ENCODE measurements at regions not wholly inside any gene's neighbourhood (a gene's known extent, or its start where the extent isn't known, plus 50 kb on each side); places are given as distances from the start of the nearest gene placed in this dataset.

DNA sequence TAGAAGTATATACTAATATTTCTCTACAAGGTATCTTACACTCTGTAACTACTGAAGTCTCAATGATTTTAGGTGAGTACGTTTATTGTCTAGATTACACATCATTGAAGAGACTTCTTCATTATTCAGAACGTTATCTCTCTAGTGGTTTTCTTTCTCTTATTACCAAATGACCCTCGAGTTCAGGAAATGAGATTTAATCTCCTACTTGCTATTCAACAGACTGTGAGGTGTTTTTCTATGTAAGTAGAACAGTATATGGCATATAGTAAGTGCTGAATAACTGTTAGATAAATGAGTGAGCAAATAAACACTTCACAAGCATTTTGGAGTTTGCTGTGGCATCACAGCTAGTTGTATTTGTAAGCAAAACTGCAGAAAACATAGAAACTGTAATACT, 947.2 kb upstream of the SLC39A10 start:
- 36% methylated on average over 3 of the region's 3 CpGs for WGBS
- no peaks in the 10 kb centered on the region for H3K9me3 ChIP-seq (ENCODE audit: control insufficient read depth, low read length)
- DNase-seq (no peak), ATAC-seq (no peak)
- H3K27ac ChIP-seq (ENCODE audit: low read length) = no peak overlapping the region
- no peak overlapping the region for H3K4me3 ChIP-seq (ENCODE audit: low read length)
- intact Hi-C loops (cut with DNase I) = no loop called here
- no peaks in the 10 kb centered on the region for H3K27me3 ChIP-seq (ENCODE audit: control insufficient read depth, insufficient read depth)
- no peaks in the 10 kb centered on the region for H3K4me1 ChIP-seq (ENCODE audit: control insufficient read depth, insufficient read depth, low read length)

DNA sequence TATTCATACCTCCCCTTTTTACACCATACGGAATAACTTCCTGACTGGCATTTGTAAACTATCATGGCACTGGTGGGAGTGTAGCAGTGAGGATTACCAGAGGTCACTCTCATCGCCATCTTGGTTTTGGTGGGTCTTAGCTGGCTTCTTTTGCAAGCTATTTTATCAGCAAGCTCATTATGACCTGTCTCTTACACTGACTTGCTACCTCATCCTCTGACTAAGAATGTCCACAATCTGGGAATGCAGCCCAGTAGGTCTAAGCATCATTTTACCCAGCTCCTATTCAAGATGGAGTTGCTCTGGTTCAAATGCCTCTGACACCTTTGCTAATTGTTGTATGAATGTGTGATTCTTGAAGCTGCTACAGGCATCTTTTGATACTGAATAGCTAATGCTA, 950.8 kb upstream of the SLC39A10 start:
- no peaks in the 10 kb centered on the region for H3K27me3 ChIP-seq (ENCODE audit: control insufficient read depth, insufficient read depth)
- DNase-seq (no peak), ATAC-seq (no peak)
- H3K4me1 ChIP-seq (ENCODE audit: control insufficient read depth, insufficient read depth, low read length) = no peaks in the 10 kb centered on the region
- H3K4me3 ChIP-seq (ENCODE audit: low read length) = no peak overlapping the region
- intact Hi-C loops (cut with DNase I) = no loop called here
- 53% methylated on average over 2 of the region's 2 CpGs for WGBS
- no peaks in the 10 kb centered on the region for H3K9me3 ChIP-seq (ENCODE audit: control insufficient read depth, low read length)
- no peak overlapping the region for H3K27ac ChIP-seq (ENCODE audit: low read length)

DNA sequence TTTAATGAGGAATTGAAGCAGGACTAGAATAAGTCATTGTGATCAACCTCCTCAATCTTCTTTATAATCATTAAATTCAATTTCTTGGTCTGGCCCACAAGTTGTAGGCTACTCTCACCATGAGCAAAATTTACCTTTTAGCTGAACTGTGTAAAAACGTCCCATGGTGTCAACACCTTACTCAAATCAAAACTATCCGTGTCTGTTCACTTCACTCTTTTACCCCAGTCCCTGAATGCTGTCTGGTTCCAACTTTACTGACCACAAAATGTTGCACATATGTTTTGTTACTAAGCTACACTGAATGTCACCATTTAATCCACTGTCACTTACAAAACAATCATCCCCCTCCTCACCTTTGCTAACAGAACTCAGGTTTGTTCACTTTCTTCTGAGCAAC, 951.6 kb upstream of the SLC39A10 start:
- H3K27ac ChIP-seq (ENCODE audit: low read length) = no peak overlapping the region
- H3K4me3 ChIP-seq (ENCODE audit: low read length) = no peak overlapping the region
- intact Hi-C loops (cut with DNase I) = no loop called here
- WGBS = 57% methylated on average over 2 of the region's 2 CpGs
- no peaks in the 10 kb centered on the region for H3K9me3 ChIP-seq (ENCODE audit: control insufficient read depth, low read length)
- H3K27me3 ChIP-seq (ENCODE audit: control insufficient read depth, insufficient read depth) = no peaks in the 10 kb centered on the region
- no peaks in the 10 kb centered on the region for H3K4me1 ChIP-seq (ENCODE audit: control insufficient read depth, insufficient read depth, low read length)
- ATAC-seq = no peak
- DNase-seq = no peak

DNA sequence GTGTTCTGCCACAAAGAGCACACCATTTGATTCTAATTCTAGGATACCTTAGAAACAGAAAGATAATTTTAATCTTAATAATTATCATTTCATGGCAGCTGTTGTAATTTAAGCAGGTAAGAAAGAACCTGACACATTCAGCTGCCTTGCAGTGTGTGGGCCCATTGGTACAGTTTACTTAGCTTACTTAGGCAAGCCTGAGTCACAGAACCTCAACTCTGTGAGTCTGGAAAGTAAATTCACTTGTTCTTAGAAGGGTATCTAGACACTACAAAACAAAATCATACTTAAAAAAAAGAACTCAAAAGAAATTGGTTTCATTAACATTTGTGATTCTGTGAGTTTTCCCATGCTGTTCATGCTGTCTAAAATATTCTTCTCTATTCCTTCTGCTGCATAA, 956.3 kb upstream of the SLC39A10 start:
- Histone ChIP-seq H3K27ac (ENCODE audit: low read length) (no peak overlapping the region), H3K9me3 (ENCODE audit: control insufficient read depth, low read length) (no peaks in the 10 kb centered on the region)
- ATAC-seq = no peak

DNA sequence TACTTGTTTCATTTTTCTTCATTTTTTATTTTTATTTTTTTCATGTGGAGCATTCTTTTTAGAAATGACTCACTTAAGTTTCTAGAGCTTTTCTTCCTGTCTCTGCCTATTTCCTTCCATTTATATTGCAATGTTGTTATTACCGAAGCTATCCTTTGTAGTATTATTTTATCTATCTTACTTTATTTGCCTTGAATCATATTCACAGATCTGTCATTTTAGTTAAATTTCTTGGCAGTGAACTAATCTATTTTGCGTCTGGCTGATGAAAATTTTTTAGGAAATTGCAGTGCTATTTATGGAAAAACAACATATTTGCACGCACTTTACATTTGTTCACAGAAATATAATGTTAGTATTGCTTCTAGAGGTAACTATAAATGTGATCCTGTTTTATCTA, 956.9 kb upstream of the SLC39A10 start:
- DNase-seq = no peak
- 38% methylated on average over 3 of the region's 3 CpGs for WGBS
- Histone ChIP-seq H3K9me3 (ENCODE audit: control insufficient read depth, low read length) (no peaks in the 10 kb centered on the region), H3K4me3 (ENCODE audit: low read length) (no peak overlapping the region), H3K4me1 (ENCODE audit: control insufficient read depth, insufficient read depth, low read length) (no peaks in the 10 kb centered on the region), H3K27ac (ENCODE audit: low read length) (no peak overlapping the region), H3K27me3 (ENCODE audit: control insufficient read depth, insufficient read depth) (no peaks in the 10 kb centered on the region)
- ATAC-seq = no peak
- intact Hi-C loops (cut with DNase I) = no loop called here

More for the DNA sequence above, 956.3 kb upstream of the SLC39A10 start:
- Histone ChIP-seq H3K4me3 (ENCODE audit: low read length) (no peak overlapping the region), H3K27me3 (ENCODE audit: control insufficient read depth, insufficient read depth) (no peaks in the 10 kb centered on the region), H3K4me1 (ENCODE audit: control insufficient read depth, insufficient read depth, low read length) (no peaks in the 10 kb centered on the region)
- intact Hi-C loops (cut with DNase I) = no loop called here
- DNase-seq = no peak

DNA sequence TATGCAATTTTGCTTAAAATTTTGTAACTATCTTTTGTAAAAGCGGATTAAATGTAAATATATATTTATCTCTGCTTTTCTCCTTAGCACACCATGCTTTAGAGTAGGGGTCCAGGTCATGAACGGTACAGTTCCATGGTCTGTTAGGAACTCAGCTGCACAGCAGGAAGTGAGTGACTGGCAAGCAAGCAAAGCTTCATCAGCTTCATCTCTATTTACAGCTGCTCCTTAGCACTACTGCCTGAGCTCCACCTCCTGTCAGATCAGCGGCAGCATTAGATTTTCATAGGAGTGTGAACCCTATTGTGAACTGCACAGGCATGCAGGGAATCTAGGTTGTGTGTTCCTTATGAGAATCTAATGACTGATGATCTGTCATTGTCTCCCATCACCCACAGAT, 959.0 kb upstream of the SLC39A10 start:
- no peak for ATAC-seq

DNA sequence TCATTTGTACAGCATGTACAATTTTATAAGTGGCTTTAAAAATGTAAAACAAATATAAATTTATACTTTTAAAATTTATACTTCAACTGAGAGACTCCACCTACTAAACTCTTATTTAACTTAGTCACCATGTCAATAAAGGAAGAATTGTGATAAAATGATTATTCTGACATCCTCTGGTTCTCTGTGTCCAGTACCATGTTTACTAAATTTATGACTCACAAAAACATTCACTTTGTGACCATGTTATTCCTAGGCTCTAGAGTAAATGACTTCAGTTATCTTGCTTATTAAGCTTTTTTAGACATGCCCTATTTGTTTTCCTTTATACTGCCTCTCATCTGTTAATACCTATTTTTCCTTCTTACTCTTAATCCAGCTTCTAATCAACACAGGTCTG, 959.6 kb upstream of the SLC39A10 start:
- no peaks in the 10 kb centered on the region for H3K4me1 ChIP-seq (ENCODE audit: control insufficient read depth, insufficient read depth, low read length)
- H3K4me3 ChIP-seq (ENCODE audit: low read length) = no peak overlapping the region
- no peak for DNase-seq
- no peaks in the 10 kb centered on the region for H3K9me3 ChIP-seq (ENCODE audit: control insufficient read depth, low read length)
- intact Hi-C loops (cut with DNase I) = no loop called here
- H3K27me3 ChIP-seq (ENCODE audit: control insufficient read depth, insufficient read depth) = no peaks in the 10 kb centered on the region
- no peak overlapping the region for H3K27ac ChIP-seq (ENCODE audit: low read length)
- no peak for ATAC-seq

More for the DNA sequence above, 959.0 kb upstream of the SLC39A10 start:
- no peaks in the 10 kb centered on the region for H3K4me1 ChIP-seq (ENCODE audit: control insufficient read depth, insufficient read depth, low read length)
- DNase-seq = no peak
- WGBS = 52% methylated on average over 3 of the region's 3 CpGs
- H3K27ac ChIP-seq (ENCODE audit: low read length) = no peak overlapping the region
- H3K27me3 ChIP-seq (ENCODE audit: control insufficient read depth, insufficient read depth) = no peaks in the 10 kb centered on the region
- no peak overlapping the region for H3K4me3 ChIP-seq (ENCODE audit: low read length)
- no peaks in the 10 kb centered on the region for H3K9me3 ChIP-seq (ENCODE audit: control insufficient read depth, low read length)
- intact Hi-C loops (cut with DNase I) = no loop called here

DNA sequence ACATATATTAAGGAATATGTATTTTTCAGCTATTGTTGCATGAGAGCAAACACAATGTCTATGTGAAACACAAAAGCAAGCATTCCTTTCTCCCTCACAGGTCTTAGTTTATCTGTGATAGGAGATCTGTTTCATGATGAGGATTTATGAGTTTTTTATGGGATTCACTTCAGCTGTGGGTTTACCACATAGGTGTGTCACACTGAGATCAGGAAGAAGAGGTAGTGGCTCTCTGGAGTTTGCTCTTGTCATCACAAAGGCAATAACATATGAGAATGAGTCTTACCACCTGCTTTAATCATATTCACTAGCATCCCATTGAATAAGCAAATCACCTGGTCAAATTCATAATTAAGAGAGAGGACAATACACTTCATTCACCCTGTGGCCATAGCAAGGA, 960.3 kb upstream of the SLC39A10 start:
- Histone ChIP-seq H3K27ac (ENCODE audit: low read length) (no peak overlapping the region), H3K27me3 (ENCODE audit: control insufficient read depth, insufficient read depth) (no peaks in the 10 kb centered on the region), H3K4me3 (ENCODE audit: low read length) (no peak overlapping the region), H3K4me1 (ENCODE audit: control insufficient read depth, insufficient read depth, low read length) (no peaks in the 10 kb centered on the region), H3K9me3 (ENCODE audit: control insufficient read depth, low read length) (no peaks in the 10 kb centered on the region)
- intact Hi-C loops (cut with DNase I) = no loop called here
- ATAC-seq (no peak), DNase-seq (no peak)

DNA sequence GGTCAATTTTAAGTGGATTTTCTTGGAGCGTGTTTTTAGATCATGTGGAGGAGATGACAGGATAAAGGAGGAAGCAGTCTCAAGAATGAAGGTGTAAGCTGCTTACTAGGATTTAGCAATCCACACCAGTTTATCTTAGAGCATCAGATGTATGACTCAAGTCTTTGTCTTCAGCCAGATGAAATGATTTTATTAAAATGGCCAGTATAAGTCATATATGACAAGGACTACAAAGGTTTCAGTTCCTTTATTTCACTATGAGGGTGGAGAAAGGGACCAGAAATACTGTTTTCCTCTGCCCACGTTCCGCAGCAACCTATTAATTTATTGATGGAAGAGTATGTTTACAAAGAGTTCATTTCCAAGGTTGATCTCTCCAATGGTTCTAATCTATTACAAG, 970.5 kb upstream of the SLC39A10 start:
- Histone ChIP-seq H3K4me1 (ENCODE audit: control insufficient read depth, insufficient read depth, low read length) (no peaks in the 10 kb centered on the region), H3K4me3 (ENCODE audit: low read length) (no peak overlapping the region), H3K27me3 (ENCODE audit: control insufficient read depth, insufficient read depth) (no peaks in the 10 kb centered on the region), H3K27ac (ENCODE audit: low read length) (no peak overlapping the region), H3K9me3 (ENCODE audit: control insufficient read depth, low read length) (no peaks in the 10 kb centered on the region)
- ATAC-seq (no peak), DNase-seq (no peak)
- intact Hi-C loops (cut with DNase I) = no loop called here
- 77% methylated on average over 3 of the region's 3 CpGs for WGBS

DNA sequence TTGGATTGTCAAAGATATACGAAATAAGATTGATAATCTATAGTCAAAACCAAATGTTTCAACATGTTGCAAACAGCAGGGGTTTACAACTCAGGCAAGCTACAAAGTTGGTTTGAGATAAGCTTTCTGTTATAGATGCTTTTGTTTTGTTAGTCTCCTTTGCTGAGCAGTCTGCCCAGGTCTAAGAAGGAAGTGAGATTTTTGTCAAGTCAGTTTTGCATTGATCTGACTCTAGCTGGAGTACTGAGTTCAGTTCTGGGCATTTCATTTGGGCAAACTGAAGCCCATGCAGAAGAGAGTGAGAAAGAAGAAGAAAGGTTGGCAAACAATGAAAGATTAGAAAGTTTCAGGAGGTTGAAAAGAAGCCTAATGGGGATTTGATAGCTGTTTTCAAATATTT, 983.0 kb upstream of the SLC39A10 start:
- intact Hi-C loops (cut with DNase I) = no loop called here
- Histone ChIP-seq H3K9me3 (ENCODE audit: control insufficient read depth, low read length) (no peaks in the 10 kb centered on the region), H3K4me1 (ENCODE audit: control insufficient read depth, insufficient read depth, low read length) (no peaks in the 10 kb centered on the region), H3K27ac (ENCODE audit: low read length) (no peak overlapping the region), H3K27me3 (ENCODE audit: control insufficient read depth, insufficient read depth) (no peaks in the 10 kb centered on the region), H3K4me3 (ENCODE audit: low read length) (no peak overlapping the region)
- no peak for ATAC-seq
- DNase-seq = no peak
- 56% methylated on average over 1 of the region's 1 CpG for WGBS

DNA sequence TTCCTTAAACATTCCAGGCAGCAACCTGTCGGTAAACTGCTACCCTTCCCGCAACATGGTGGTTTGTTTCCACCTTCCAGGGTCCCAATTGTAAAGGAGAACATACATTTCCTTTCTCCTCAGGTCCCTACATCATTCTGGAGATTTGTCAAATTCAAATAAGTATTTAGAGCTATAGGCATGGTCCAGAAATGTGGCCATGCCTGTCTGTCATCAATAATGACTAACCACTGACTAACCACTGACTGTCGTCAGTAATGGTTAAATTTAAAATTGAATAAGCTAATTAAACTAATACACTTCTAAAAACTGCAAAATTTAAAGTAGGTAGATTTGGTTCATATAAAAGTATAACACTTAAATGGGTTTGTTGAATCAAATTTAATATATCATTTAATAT, 984.0 kb upstream of the SLC39A10 start:
- no peak for DNase-seq
- intact Hi-C loops (cut with DNase I) = no loop called here
- no peak overlapping the region for H3K4me3 ChIP-seq (ENCODE audit: low read length)
- H3K4me1 ChIP-seq (ENCODE audit: control insufficient read depth, insufficient read depth, low read length) = no peaks in the 10 kb centered on the region
- H3K9me3 ChIP-seq (ENCODE audit: control insufficient read depth, low read length) = no peaks in the 10 kb centered on the region
- WGBS = 77% methylated on average over 3 of the region's 3 CpGs
- ATAC-seq = no peak
- H3K27ac ChIP-seq (ENCODE audit: low read length) = no peak overlapping the region
- H3K27me3 ChIP-seq (ENCODE audit: control insufficient read depth, insufficient read depth) = no peaks in the 10 kb centered on the region

DNA sequence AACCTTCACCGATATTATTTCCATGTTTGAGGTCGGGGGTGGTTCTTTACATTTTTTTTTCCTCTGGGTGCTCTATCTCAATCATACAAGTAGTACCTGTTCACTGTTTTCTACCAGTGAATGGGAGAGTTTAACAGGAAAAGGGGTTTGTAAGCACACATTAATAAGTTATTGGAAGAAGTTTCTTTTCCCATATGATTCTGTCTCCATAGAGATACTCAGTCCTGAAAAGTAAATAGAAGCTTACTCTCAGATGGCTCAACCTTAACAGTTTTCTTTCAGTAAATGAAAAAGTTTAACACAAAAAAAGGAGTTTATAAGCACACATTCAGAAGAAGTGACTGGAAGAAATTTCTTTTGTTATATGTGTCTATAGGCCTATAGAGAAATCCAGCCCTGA, 995.6 kb upstream of the SLC39A10 start:
- no peak overlapping the region for H3K4me3 ChIP-seq (ENCODE audit: low read length)
- H3K4me1 ChIP-seq (ENCODE audit: control insufficient read depth, insufficient read depth, low read length) = no peaks in the 10 kb centered on the region
- intact Hi-C loops (cut with DNase I) = no loop called here
- H3K27me3 ChIP-seq (ENCODE audit: control insufficient read depth, insufficient read depth) = no peaks in the 10 kb centered on the region
- H3K27ac ChIP-seq (ENCODE audit: low read length) = no peak overlapping the region
- WGBS = 92% methylated on average over 2 of the region's 2 CpGs
- DNase-seq = no peak
- ATAC-seq = no peak
- no peaks in the 10 kb centered on the region for H3K9me3 ChIP-seq (ENCODE audit: control insufficient read depth, low read length)
